ENCODE measurements at regions not wholly inside any gene's neighbourhood (a gene's known extent, or its start where the extent isn't known, plus 50 kb on each side); places are given as distances from the start of the nearest gene placed in this dataset.

GRCh38 chr5:124841829-124842712 lies 95.6 kb upstream of the ZNF608 start:
- peak; percentile 29 for DNase-seq

GRCh38 chr5:124842725-124843595 lies 96.5 kb upstream of the ZNF608 start:
- DNase-seq: no peak

- peak; percentile 44 for DNase-seq
Measured at GRCh38 chr5:124843596-124843899, 97.1 kb upstream of the ZNF608 start.

GRCh38 chr5:124844371-124844920 lies 98.0 kb upstream of the ZNF608 start:
- no peak for DNase-seq

GRCh38 chr5:124847907-124848306 lies 101.5 kb upstream of the ZNF608 start:
- DNase-seq: no peak

GRCh38 chr5:124849774-124850173 lies 103.3 kb upstream of the ZNF608 start:
- DNase-seq: no peak

GRCh38 chr5:124856726-124857125 lies 110.3 kb upstream of the ZNF608 start:
- DNase-seq: no peak

GRCh38 chr5:124858612-124859011 lies 112.2 kb upstream of the ZNF608 start:
- no peak for DNase-seq

GRCh38 chr5:124859027-124859426 lies 112.6 kb upstream of the ZNF608 start:
- peak; percentile 52 for DNase-seq

- no peak for DNase-seq
Measured at GRCh38 chr5:124859556-124860290, 113.3 kb upstream of the ZNF608 start.

- no peak for DNase-seq
Measured at GRCh38 chr5:124860291-124860655, 113.8 kb upstream of the ZNF608 start.

GRCh38 chr5:124865066-124865465 lies 118.6 kb upstream of the ZNF608 start:
- DNase-seq: no peak

- no peak for DNase-seq
Measured at GRCh38 chr5:124865603-124866354, 119.3 kb upstream of the ZNF608 start.

- no peak for DNase-seq
Measured at GRCh38 chr5:124866355-124867136, 120.1 kb upstream of the ZNF608 start.

- DNase-seq: no peak
Measured at GRCh38 chr5:124867137-124867704, 120.8 kb upstream of the ZNF608 start.

GRCh38 chr5:124868676-124869075 lies 122.2 kb upstream of the ZNF608 start:
- no peak for DNase-seq

- no peak for DNase-seq
Measured at GRCh38 chr5:124869426-124870033, 123.1 kb upstream of the ZNF608 start.

GRCh38 chr5:124870070-124870469 lies 123.6 kb upstream of the ZNF608 start:
- no peak for DNase-seq

GRCh38 chr5:124871303-124871702 lies 124.9 kb upstream of the ZNF608 start:
- peak; percentile 70 for DNase-seq

- DNase-seq: no peak
Measured at GRCh38 chr5:124872086-124872485, 125.6 kb upstream of the ZNF608 start.

GRCh38 chr5:124872615-124873014 lies 126.2 kb upstream of the ZNF608 start:
- no peak for DNase-seq
